GM18907 (cell line): ENCODE measurements at regions not wholly inside any gene's neighbourhood (a gene's known extent, or its start where the extent isn't known, plus 50 kb on each side); places are given as distances from the start of the nearest gene placed in this dataset.
"Not testable (repeated sequence)": the region's sequence is repeated elsewhere in the genome, so short reads cannot be mapped to it uniquely, and the experiment has no call there.

ENCODE experiments used
- ATAC-seq: cut with Tn5 transposase; IDR thresholded peaks from one replicate; pipeline ENCODE4 v1.9.1; 2021; ENCODE audit warnings: mild to moderate bottlenecking, moderate library complexity; ENCODE audit not compliant: unreplicated experiment

DNA sequence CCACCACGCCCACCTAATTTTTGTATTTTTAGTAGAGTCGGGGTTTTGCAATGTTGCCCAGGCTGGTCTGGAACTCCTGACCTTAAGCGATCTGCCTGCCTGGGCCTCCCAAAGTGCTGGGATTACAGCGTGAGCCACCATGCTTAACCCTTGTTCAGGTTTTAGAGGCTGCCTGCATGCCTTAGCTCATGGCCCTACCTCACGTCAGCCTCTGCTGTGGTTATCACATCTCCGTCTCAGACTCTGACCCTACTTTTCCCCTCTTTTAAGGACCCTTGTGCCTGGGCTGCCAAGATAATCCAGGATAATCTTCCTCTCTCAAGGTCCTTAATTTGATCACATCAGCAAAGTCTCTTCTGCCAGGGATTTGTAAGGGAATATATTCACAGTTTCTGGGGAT is 98.2 kb upstream of the PMAIP1 start:
- ATAC-seq = peak; percentile 9

DNA sequence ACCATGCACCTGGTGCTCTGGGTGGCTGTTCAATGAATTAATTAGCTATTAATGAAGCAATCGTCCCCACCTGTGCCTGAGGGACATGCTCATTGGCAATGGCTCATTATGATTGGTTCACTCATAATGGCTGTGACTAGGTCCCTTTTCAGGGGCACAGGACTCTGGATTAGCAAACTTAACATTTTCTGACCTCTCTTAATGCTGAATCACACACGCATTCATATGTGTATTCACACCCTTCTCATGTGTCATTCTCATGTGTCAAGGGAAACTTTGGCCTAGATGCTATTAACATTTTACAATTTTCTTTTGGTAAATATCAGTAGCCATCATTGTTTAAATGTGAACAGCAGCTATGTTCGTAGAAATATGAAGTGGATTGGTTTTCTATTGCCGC is 98.9 kb upstream of the PMAIP1 start:
- ATAC-seq = no peak

DNA sequence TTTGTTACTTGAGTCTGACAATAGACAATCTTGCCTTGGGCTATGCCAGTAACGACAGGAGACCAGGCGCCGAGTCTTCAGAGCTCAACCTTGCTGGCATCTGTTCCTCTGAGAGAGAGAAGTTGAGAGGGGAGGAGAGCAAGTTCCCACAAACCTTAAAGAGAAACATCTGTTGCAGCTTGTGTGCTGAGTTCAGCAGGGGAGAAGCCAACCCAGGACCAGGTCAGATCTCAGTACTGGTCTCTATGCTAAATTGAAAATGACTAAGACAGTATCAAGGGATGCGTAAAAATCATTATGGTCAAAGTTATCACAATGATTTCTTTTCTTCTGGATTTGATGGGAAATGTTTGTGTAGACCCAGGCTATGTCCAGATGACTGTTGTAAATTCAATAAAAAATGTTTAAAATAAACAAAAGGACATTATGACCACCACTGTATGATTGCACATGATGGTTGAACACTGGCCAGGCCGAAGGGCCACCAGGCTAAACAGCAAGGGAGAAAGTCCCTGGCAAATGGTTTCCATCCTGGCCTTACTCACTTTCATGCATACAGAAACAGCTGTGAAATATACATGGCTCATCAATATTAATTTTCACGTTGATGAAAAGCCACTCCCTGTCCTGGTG is 100.3 kb upstream of the PMAIP1 start:
- ATAC-seq = no peak

DNA sequence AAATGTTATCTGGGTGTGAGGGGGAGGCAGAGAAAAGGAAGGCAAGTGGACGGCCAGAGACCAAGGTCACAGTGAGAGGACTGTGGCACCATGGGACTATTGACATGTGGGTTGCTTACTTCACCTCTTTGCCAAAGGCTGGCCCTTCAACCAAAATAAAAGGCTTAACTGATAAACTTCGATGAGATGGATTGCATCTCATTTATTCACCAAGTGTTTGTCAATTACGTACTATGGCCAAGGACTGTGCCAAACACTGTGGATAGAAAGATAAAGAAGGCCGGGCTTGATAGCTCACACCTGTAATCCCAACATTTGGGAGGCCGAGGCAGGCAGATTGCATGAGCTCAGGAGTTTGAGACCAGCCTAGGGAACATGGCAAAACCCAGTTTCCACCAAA is 98.7 kb upstream of the CCBE1 start:
- no peak for ATAC-seq

DNA sequence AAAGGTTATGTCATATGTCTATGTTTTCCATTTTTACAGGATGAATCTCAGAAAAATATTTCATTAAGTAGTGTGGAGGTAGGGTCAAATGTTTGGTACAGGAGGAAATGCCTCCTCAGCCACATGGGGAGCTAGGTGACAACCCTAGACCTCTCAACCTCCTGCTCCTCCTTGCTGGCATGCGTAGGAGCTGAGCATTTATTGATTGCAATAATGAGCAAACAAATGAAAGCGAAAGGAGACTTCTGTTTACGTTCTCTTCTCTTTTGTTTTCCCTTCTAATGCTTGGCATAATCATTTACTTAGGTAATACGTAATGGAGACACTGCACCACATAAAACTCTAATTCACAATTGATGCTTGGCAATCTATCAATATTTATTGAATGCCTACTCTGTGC is 95.1 kb upstream of the CCBE1 start:
- ATAC-seq = no peak

DNA sequence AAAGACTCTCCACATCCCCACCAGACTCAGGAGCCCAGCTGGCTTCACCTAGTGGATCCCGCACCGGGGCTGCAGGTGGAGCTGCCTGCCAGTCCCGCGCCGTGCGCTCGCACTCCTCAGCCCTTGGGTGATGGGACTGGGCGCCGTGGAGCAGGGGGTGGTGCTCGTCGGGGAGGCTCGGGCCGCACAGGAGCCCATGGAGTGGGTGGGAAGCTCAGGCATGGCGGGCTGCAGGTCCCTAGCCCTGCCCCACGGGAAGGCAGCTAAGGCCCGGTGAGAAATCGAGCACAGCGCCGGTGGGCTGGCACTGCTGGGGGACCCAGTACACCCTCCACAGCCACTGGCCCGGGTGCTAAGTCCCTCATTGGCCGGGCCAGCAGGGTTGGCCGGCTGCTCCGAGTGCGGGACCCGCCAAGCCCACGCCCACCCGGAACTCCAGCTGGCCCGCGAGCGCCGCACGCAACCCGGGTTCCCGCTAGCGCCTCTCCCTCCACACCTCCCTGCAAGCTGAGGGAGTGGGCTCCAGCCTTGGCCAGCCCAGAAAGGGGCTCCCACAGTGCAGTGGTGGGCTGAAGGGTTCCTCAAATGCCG is 93.2 kb upstream of the CCBE1 start:
- ATAC-seq = not testable (repeated sequence)

DNA sequence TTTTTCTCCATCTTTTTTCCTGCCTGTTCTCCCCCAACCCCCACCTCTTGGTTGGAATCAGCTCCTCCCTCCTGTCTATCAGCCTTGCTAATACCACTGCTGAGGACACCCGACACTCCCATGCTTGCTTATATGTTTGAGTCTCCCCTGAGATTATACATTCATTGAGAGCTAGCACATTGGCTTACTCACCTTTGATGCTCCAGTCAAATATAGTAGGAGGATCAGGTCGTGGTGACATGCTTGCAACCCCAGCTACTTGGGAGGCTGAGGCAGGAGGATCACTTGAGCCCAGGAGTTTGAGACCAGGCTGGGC is 91.5 kb upstream of the CCBE1 start:
- no peak for ATAC-seq

DNA sequence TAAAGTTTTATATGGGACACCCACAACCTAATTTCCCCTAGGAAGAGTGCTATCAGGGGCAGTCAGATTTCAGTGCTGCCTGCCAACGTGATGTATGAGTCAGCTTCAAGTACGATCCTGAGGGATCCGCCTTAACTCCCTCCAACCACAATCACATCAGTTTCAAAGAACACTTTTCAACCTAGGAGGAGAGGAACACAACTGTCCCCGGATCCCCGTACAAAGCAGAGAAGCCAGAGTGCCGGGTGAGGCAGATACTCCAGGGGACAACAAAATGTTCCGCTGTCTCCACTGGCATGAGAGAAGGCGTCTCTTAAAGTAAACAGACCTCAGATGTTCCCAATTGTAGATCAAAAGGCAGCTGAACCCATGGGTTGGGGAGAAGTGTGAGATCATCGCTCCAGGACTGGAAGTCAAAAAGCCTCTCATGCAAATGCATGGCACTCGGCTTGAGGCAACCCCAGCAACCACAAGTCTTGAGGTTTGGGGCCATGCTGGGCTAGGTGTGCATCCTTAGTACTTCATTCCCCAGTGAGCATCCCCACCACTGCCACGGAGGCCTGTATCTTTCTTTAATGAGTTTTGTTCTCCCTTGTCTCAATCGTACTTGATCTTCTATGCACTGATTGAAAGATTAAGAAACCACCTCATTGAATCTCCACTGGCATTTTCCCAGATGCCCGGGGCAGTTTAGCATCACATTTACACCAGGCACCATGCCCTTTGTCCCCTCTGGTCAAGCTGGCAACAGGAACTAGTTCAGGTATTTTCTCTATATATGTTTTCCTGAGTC is 91.0 kb upstream of the CCBE1 start:
- ATAC-seq = no peak

DNA sequence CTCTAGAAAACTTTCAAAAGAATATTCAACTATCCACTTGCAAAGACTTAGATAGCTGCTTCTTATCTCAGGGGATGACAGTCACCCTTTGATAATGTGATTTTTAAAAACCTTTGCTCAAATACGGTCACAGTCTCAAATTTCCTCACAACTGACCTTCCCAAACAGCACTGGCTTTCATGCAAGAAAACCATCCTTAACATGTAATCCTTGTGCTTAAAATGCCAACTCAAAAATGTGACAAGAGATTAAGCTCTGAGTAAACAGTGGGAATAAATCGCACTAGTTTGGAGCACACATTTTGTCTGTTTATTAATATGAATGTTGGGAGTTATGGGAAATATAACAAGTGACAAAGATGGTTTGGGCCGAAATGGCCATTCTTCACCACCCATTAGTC is 87.5 kb upstream of the CCBE1 start:
- no peak for ATAC-seq

DNA sequence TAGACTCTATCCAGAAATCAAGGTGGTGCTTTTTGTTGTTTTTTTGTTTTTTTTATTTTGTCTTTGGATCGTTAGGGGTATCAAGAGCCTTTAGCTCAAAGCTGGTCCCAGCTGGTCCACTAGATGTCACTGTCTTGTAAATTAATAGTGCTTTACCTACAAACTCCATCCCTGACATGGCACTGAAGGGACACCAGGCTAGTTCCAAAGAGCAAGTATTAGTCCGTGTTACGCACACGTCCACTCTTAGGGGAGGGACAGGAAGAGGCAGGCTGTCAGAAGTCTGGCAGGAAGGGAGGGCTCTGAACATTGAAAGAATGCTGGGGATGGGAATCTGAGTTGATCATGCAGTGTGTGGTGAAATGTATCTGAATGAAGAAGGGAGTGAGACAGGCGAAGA is 85.9 kb upstream of the CCBE1 start:
- peak; percentile 96 for ATAC-seq

DNA sequence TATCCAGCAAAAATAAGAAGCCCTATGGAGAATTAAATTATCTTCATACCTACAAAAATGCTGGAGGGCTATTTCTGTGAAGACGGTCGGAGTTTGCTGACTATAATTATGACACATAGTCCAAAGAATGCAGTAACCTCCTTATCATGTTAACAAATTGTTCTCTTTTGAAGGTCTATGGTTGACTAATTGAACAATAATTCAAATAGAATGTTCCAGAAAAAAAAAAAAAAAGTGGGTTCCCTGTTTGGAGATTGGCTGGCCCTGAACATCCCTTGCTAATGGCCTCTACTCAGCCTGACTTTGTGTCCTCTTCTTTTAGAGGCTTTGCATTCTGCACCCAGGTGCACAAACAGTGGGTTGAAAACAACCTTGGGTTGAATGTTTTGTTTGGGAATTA is 82.8 kb upstream of the CCBE1 start:
- no peak for ATAC-seq

DNA sequence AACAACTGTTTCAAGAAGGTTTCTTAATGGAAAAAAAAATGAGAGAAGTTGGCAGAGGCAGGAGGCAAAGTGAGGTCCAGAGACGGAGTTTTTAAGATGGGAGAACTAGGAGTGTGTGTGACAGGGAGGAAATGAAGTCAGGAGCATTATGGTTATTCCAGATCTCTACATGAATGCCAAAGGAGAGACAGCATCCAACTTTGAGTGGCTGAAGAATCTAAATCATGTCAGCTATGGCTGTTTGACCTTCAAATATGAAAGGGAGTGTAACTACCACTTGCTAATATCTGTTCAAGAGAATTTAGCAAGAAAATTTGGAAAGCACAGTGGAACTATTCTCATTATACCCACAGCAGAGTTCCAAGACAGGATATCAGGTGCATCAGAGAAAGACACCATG is 81.2 kb upstream of the CCBE1 start:
- no peak for ATAC-seq

DNA sequence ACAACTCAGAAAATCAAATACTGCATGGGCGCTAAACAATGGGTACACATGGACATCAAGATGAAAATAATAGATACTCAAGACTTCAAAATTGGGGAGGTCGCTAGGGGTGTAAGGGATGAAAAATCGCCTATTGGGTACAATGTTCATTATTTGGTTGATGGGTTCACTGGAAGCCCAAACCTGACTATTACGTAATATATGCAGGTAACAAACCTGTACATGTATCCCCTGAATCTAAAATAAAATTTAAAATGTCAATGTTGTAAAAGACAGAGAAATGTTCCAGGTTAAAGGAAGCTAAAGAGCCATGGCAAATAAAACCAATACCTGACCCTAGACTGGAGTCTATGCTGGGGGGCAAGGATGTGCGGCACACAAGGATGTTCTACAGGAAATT is 80.4 kb upstream of the CCBE1 start:
- ATAC-seq = no peak

DNA sequence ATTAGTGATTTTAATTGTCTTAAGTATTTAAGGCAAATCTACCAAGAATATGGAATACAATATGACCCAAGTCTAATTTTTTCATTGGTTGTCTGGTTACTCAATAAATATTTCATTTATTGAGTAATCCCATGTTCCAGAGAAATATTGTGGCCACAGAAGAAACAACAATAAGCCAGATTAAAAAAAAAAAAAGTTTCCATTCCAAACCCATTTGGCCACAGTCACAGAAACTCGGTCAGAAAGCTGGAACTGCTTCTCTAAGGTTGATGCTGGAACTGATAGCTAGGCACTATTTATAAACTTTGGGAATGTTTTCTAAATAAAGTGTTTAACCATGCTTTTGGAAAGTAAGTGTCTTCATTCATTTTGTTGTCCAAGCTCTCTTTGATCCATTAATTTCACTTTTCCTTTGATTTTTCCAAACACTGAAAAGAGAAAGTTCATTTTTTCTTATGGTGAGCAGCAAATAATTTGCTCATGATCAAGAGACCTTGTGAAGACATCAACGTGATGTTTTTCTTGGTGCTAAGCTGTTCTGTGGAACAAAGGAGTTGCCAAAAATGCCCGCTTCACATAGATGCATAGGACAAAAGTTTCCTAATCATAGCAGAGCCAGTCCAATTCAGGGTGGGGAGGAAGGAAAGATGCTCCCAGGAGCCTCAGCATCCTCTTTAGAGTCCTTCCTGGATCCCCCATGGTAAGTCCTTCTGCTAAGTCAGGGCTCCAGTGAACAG is 72.1 kb upstream of the CCBE1 start:
- ATAC-seq = no peak

DNA sequence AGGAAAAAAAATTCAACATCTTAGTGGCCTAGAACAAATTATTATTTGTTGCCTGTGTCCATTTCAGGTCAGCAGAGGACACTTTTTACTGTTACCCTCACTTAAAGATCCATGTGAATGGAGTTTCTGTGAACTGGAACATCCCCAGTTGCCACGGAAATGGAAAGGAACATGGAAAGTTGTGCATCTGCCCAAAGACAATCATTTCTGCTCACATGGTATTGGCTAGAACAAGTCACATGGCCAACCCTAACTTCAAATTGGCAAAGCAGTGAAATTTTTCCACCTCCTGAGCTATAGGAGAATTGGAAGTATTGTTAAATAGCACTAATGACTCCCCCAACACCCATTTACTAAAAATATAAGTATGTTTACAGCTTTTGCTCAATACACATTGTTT is 71.2 kb upstream of the CCBE1 start:
- ATAC-seq = no peak

DNA sequence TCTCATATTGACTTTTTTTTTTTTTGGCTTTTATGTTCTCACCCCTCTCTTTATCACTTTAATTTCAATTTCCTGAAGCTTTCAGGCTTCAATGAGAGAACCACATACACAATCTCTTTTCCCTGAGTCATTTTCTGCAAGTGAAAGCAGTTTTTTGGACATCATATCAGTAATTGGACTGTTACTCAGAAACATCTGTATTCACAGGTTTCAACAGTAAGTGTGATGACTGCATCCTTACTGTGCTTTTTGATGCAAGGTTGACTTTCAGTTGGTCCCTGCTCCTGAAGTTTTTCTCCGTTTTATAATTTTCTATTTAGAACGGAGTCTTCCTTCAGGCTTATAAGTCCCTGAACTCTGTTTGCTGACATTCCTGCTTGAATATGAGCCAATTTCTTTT is 70.5 kb upstream of the CCBE1 start:
- no peak for ATAC-seq

DNA sequence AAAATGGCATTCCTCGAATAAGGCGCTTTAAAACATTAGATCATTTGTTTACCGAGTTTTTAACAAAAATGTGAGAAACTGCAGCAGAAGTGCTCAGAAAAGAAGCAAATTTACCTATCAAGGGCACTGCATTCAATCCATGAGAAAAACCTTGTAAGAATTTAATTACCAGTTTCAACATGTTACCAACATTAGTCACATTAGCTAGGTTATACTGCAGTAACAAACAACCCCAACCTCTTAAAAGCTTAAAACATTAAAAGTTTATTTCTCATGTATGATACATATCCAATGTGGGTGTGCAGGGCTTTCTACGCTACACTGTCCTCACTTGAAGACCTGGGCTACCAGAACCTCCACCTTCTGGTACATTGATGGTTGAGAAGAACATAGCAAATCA is 68.1 kb upstream of the CCBE1 start:
- ATAC-seq = no peak

DNA sequence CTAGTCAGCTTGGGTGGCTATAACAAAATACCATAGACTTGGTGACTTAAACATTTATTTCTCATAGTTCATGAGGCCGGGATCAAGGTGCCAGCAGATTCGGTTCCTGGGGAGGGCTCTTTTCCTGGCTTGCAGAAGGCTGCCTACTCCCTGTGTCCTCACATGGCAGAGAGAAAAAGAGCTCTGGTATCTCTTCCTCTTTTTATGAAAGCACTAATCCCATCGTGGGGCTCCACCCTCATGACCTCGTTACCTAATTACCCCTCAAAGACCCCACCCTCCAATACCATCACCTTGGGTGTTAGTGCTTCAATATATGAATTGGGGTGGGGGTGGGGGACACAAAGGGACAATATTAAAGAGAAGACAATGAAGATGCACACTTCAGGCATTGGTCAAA is 67.1 kb upstream of the CCBE1 start:
- ATAC-seq = no peak

DNA sequence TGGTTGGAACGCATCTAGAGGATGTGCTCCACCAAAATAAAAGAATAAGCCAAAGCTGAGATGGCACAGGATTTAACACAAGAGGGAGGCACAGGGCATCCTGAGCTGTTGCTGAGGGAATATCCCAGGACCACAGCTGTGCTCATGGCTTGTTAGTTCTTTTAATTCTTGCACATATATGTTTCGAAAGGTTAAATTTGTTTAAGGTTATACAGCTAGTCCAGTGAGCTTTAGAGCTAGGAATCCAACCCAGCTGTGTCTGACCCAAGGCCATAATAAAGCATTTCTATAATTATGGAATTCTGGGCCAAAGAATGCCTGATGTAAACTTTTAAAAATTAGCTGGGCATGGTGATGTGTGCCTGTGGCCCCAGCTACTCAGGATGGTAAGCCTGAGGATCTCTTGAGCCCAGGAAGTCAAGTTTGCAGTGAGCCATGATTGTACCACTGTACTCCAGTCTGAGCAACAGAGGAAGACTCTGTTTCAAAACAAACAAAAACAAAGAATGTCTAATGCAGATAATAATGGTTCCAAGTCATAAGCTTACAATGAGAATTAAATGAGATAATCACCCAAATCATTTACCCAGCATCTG is 66.4 kb upstream of the CCBE1 start:
- ATAC-seq = no peak

DNA sequence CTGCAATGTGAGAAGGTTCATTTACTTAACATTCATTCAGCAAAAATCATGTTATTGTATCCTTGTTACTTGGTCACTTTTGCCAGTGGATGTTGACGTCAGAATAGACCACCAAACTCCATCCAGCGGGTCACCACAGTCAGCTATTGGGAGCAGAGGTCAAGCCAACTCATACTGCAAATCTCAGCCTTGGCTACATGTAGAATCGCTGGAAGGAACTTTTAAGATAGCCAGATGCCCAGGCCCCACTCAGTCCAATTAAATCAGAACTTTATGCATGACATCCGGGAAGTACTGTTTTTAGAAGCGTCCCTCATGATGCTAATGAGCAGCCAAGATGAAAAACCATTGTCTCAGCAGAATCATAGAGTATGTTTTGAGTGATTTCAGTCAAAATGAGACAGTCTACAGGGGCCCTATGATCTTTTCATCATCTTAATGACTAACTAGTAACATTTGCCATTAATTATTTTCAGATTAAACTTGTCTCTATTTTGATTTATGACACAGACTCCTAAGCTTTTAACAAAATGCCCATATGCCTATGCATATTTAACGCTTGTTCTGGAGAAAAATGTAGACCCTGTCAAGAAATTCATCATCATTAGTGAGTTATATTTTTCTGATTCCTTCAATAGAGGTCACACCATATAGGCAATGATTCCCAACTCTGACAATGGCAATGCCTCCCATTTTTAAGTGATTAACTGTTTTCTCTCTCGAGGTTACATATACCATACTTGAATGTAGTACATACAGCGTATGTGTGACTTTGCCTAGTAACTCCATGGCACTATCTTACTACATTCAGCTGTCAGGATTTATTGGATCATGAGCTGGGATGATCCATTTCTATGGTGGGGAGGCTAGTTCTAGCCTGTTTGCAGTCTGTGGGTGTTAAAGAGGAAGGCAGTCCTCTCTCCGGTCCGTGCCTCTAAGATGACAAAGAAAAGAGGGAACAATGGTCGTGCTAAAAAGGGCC is 63.7 kb upstream of the CCBE1 start:
- ATAC-seq = no peak
